H9 (cell line): ENCODE measurements at regions not wholly inside any gene's neighbourhood (a gene's known extent, or its start where the extent isn't known, plus 50 kb on each side); places are given as distances from the start of the nearest gene placed in this dataset.

ENCODE experiments used
- DNase-seq: peaks from one replicate; pipeline ENCODE4 v3.0.0-alpha.2; 2017
- H2AFZ ChIP-seq: one replicate; pipeline ENCODE4 v1.6.1; 2013; ENCODE audit warnings: mild to moderate bottlenecking, low read length, control low read depth, moderate library complexity
- H2AK5ac ChIP-seq: 2 replicates; pipeline ENCODE4 v1.6.1; 2013; ENCODE audit warnings: low read length, control low read depth, mixed read lengths; ENCODE audit not compliant: insufficient read length
- H2BK120ac ChIP-seq: one replicate; pipeline ENCODE4 v1.6.1; 2013; ENCODE audit warnings: low read depth, mild to moderate bottlenecking, low read length, control low read depth, inconsistent platforms; ENCODE audit not compliant: poor library complexity, severe bottlenecking
- H2BK12ac ChIP-seq: 2 replicates; pipeline ENCODE4 v1.6.1; 2013; ENCODE audit warnings: low read length, control low read depth, mixed read lengths, low read depth; ENCODE audit not compliant: insufficient read length
- H2BK15ac ChIP-seq: 2 replicates; pipeline ENCODE4 v1.6.1; 2013; ENCODE audit warnings: low read depth, low read length, control low read depth
- H2BK20ac ChIP-seq: one replicate; pipeline ENCODE4 v1.6.1; 2013; ENCODE audit warnings: low read depth, mild to moderate bottlenecking, low read length, control low read depth, inconsistent platforms; ENCODE audit not compliant: poor library complexity, severe bottlenecking
- H2BK5ac ChIP-seq: 2 replicates; pipeline ENCODE4 v1.6.1; 2013; ENCODE audit warnings: low read length, control low read depth, mixed read lengths; ENCODE audit not compliant: insufficient read length
- H3K14ac ChIP-seq: 2 replicates; pipeline ENCODE4 v1.6.1; 2013; ENCODE audit warnings: low read length, control low read depth; ENCODE audit not compliant: insufficient read depth
- H3K18ac ChIP-seq: 2 replicates; pipeline ENCODE4 v1.6.1; 2013; ENCODE audit warnings: low read depth, mild to moderate bottlenecking, mixed read lengths, low read length, control low read depth; ENCODE audit not compliant: insufficient read length
- H3K23ac ChIP-seq: 2 replicates; pipeline ENCODE4 v1.6.1; 2013; ENCODE audit warnings: low read length, control low read depth, mixed read lengths, low read depth; ENCODE audit not compliant: insufficient read length
- H3K23me2 ChIP-seq: 2 replicates; pipeline ENCODE4 v1.6.1; 2013; ENCODE audit warnings: low read depth, mild to moderate bottlenecking, mixed read lengths, low read length, control low read depth; ENCODE audit not compliant: insufficient read length, poor library complexity, severe bottlenecking
- H3K27ac ChIP-seq: 2 replicates; pipeline ENCODE4 v1.5.1; 2013; ENCODE audit warnings: low read length, control low read depth, mixed read lengths, low read depth; ENCODE audit not compliant: insufficient read length
- H3K27me3 ChIP-seq: 2 replicates; pipeline ENCODE4 v1.6.1; 2013; ENCODE audit warnings: low read length, control low read depth, inconsistent platforms; ENCODE audit not compliant: insufficient read depth
- H3K4ac ChIP-seq: 2 replicates; pipeline ENCODE4 v1.6.1; 2013; ENCODE audit warnings: low read depth, mild to moderate bottlenecking, control low read depth, inconsistent platforms, low read length, moderate library complexity
- H3K4me1 ChIP-seq: 2 replicates; pipeline ENCODE4 v1.6.1; 2013; ENCODE audit warnings: low read length, control low read depth, inconsistent platforms; ENCODE audit not compliant: insufficient read depth
- H3K4me2 ChIP-seq: 2 replicates; pipeline ENCODE4 v1.6.1; 2013; ENCODE audit warnings: low read length, control low read depth, mixed read lengths; ENCODE audit not compliant: insufficient read length, insufficient read depth
- H3K56ac ChIP-seq: 2 replicates; pipeline ENCODE4 v1.6.1; 2013; ENCODE audit warnings: low read depth, mild to moderate bottlenecking, mixed read lengths, low read length, control low read depth; ENCODE audit not compliant: insufficient read length
- H3K79me1 ChIP-seq: 2 replicates; pipeline ENCODE4 v1.6.1; 2013; ENCODE audit warnings: low read depth, mild to moderate bottlenecking, moderate library complexity, low read length, control low read depth, inconsistent platforms; ENCODE audit not compliant: insufficient read depth, poor library complexity, severe bottlenecking
- H3K79me2 ChIP-seq: 2 replicates; pipeline ENCODE4 v1.6.1; 2013; ENCODE audit warnings: low read length, control low read depth, inconsistent platforms; ENCODE audit not compliant: insufficient read depth
- H3K9ac ChIP-seq: 2 replicates; pipeline ENCODE4 v1.6.1; 2013; ENCODE audit warnings: low read length, control low read depth, mixed read lengths; ENCODE audit not compliant: insufficient read length; ENCODE audit errors: extremely low read depth
- H3K9me3 ChIP-seq: one replicate; pipeline ENCODE4 v1.6.1; 2013; ENCODE audit warnings: low read depth, low read length, inconsistent platforms; ENCODE audit not compliant: control insufficient read depth
- H3T11ph ChIP-seq: one replicate; pipeline ENCODE4 v1.6.1; 2013; ENCODE audit warnings: mild to moderate bottlenecking, low read length, control low read depth, inconsistent platforms
- H4K20me1 ChIP-seq: one replicate; pipeline ENCODE4 v1.6.1; 2013; ENCODE audit not compliant: control insufficient read depth, insufficient read length, insufficient read depth
- H4K5ac ChIP-seq: 2 replicates; pipeline ENCODE4 v1.6.1; 2013; ENCODE audit warnings: low read depth, mild to moderate bottlenecking, mixed read lengths, low read length, control low read depth; ENCODE audit not compliant: insufficient read length
- H4K8ac ChIP-seq: replicated peaks from 2 replicates; pipeline ENCODE4 v1.6.1; 2013; ENCODE audit warnings: low read length, control low read depth, mixed read lengths, low read depth; ENCODE audit not compliant: insufficient read length
- H4K91ac ChIP-seq: 2 replicates; pipeline ENCODE4 v1.6.1; 2013; ENCODE audit warnings: low read depth, mild to moderate bottlenecking, moderate library complexity, mixed read lengths, low read length, control low read depth; ENCODE audit not compliant: insufficient read length
- H3K27ac Mint-ChIP-seq, 3 experiments: 2 replicates in 2 of 3; 3 replicates in 1 of 3; pipeline ENCODE4 v1.8.0; 2020 to 2021; ENCODE audit warnings: mixed read lengths in 3 of 3, mild to moderate bottlenecking in 1 of 3, moderate library complexity in 1 of 3
- H3K27me3 Mint-ChIP-seq: 2 replicates; pipeline ENCODE4 v1.8.0; 2021; ENCODE audit warnings: low read depth, mild to moderate bottlenecking, moderate library complexity, mixed read lengths
- H3K36me3 Mint-ChIP-seq, 3 experiments: 2 replicates in 2 of 3; 3 replicates in 1 of 3; pipeline ENCODE4 v1.8.0; 2020 to 2021; ENCODE audit warnings: low read depth in 3 of 3, mixed read lengths in 3 of 3; ENCODE audit not compliant: insufficient read depth in 1 of 3
- H3K4me1 Mint-ChIP-seq, 2 experiments: 2 replicates each; pipeline ENCODE4 v1.8.0; 2020; ENCODE audit warnings: mixed read lengths in 2 of 2
- H3K4me3 Mint-ChIP-seq, 2 experiments: 2 replicates in 1 of 2; 3 replicates in 1 of 2; pipeline ENCODE4 v1.8.0; 2020 to 2021; ENCODE audit warnings: mild to moderate bottlenecking in 2 of 2, mixed read lengths in 2 of 2, moderate library complexity in 1 of 2
- H3K9me3 Mint-ChIP-seq, 2 experiments: 2 replicates in 1 of 2; 3 replicates in 1 of 2; pipeline ENCODE4 v1.8.0; 2020; ENCODE audit warnings: mild to moderate bottlenecking in 2 of 2, mixed read lengths in 2 of 2, moderate library complexity in 1 of 2
- WGBS: extraction: QIAGEN DNeasy Blood & Tissue Kit; methylation state at CpG from one replicate; pipeline ENCODE4 v1.1.7; 2013; ENCODE audit warnings: missing lambda C conversion rate, low lambda C conversion rate, mixed read lengths; ENCODE audit not compliant: insufficient read length; ENCODE audit errors: extremely low coverage; 5-methylcytosine and 5-hydroxymethylcytosine counted together
- TF ChIP-seq, protein P1 (sequence below): fragments of 200-600 bp; sonication (generic); conservative IDR thresholded peaks from 3 replicates; pipeline ENCODE4 v1.8.0; 2021; ENCODE audit warnings: antibody characterized with exemption, mild to moderate bottlenecking

DNA sequence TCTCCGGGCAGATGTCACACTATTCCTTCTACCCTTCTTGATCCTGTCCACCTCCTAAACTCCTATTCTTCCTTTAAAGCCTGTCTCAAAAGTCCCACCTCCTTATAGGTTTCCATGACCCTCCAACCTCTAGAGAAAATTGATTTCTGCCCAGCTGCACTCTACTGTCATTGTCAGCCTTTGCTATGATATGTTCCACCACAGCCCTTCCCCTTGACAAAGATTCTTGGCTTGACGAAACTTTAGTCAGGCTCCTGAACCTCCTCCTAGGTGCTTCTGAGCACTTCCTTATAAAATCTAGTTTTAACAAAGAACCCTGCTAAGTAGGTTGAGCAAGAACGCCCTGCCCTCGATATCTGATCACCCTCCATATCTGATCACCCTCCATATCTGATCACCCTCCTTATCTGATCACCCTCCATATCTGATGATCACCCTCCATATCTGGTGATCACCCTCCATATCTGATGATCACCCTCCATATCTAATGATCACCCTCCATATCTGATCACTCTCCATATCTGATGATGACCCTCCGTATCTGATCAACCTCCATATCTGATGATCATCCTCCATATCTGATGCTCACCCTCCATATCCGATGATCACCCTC lies 103.2 kb downstream of the RIN2 start:
- Histone ChIP-seq H3K23me2 (no peaks in the 10 kb centered on the region), H2BK12ac (no peak overlapping the region), H3K4me2 (no peak overlapping the region), H2AFZ (no peak overlapping the region), H4K20me1 (no peaks in the 10 kb centered on the region), H3K9ac (no peak overlapping the region), H4K91ac (no peak overlapping the region), H4K8ac (no peak overlapping the region), H3K56ac (no peak overlapping the region), H3K79me2 (no peaks in the 10 kb centered on the region), H3K9me3 (no peaks in the 10 kb centered on the region), H4K5ac (no peak overlapping the region), H2BK15ac (no peak overlapping the region), H3K14ac (no peak overlapping the region), H3K23ac (no peak overlapping the region), H2BK120ac (no peak overlapping the region), H3K27me3 (no peaks in the 10 kb centered on the region), H2BK5ac (no peak overlapping the region), H3K18ac (no peak overlapping the region), H3T11ph (no peak overlapping the region), H2BK20ac (no peak overlapping the region), H3K4ac (no peak overlapping the region), H3K27ac (no peak overlapping the region), H3K79me1 (no peaks in the 10 kb centered on the region), H2AK5ac (no peak overlapping the region), H3K4me1 (no peaks in the 10 kb centered on the region)
- Mint-ChIP-seq H3K4me3 (no peak overlapping the region), H3K4me1 (peaks cover 2 to 3% of the 10 kb centered on the region in 2 experiments; a peak in 2 of 4 replicates), H3K9me3 (peaks cover 0 to 5% of the 10 kb centered on the region in 2 experiments; a peak in 2 of 5 replicates), H3K36me3 (no peaks in the 10 kb centered on the region), H3K27me3 (peaks cover 7% of the 10 kb centered on the region; the same call in 1 of the 2 replicates), H3K27ac (no peak overlapping the region)
- WGBS = no CpG with 5 or more reads among the region's 6 CpGs
- TF ChIP-seq, protein P1, sequence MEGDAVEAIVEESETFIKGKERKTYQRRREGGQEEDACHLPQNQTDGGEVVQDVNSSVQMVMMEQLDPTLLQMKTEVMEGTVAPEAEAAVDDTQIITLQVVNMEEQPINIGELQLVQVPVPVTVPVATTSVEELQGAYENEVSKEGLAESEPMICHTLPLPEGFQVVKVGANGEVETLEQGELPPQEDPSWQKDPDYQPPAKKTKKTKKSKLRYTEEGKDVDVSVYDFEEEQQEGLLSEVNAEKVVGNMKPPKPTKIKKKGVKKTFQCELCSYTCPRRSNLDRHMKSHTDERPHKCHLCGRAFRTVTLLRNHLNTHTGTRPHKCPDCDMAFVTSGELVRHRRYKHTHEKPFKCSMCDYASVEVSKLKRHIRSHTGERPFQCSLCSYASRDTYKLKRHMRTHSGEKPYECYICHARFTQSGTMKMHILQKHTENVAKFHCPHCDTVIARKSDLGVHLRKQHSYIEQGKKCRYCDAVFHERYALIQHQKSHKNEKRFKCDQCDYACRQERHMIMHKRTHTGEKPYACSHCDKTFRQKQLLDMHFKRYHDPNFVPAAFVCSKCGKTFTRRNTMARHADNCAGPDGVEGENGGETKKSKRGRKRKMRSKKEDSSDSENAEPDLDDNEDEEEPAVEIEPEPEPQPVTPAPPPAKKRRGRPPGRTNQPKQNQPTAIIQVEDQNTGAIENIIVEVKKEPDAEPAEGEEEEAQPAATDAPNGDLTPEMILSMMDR = no peak
- DNase-seq = no peak
